ENCODE measurements at regions not wholly inside any gene's neighbourhood (a gene's known extent, or its start where the extent isn't known, plus 50 kb on each side); places are given as distances from the start of the nearest gene placed in this dataset.
"Not testable (repeated sequence)": the region's sequence is repeated elsewhere in the genome, so short reads cannot be mapped to it uniquely, and the experiment has no call there.

GRCh38 chr3:156040041-156040440 lies 80.3 kb upstream of the KCNAB1 start:
- Histone ChIP-seq H3K9me3 (ENCODE audit: low read length) (no peaks in the 10 kb centered on the region), H3K27me3 (ENCODE audit: insufficient read depth, low read length, poor library complexity, severe bottlenecking) (no peaks in the 10 kb centered on the region), H3K27ac (ENCODE audit: low read depth, low read length) (no peak overlapping the region), H3K36me3 (ENCODE audit: insufficient read depth, low read length) (no peaks in the 10 kb centered on the region), H3K4me1 (ENCODE audit: insufficient read depth, low read length) (no peaks in the 10 kb centered on the region), H3K4me3 (ENCODE audit: low read length) (no peak overlapping the region)
- peaks cover 0 to 2% (median 0%) of the 10 kb centered on the region in 3 donors for H3K4me1 Mint-ChIP-seq
- H3K36me3 Mint-ChIP-seq = no peaks in the 10 kb centered on the region
- CTCF ChIA-PET = no interaction called here
- no peaks in the 10 kb centered on the region for H3K9me3 Mint-ChIP-seq
- POLR2A ChIA-PET = no interaction called here
- H3K4me3 Mint-ChIP-seq = no peak overlapping the region
- no peak overlapping the region for H3K27ac Mint-ChIP-seq
- no peak for DNase-seq
- peaks cover 15 to 16% of the 10 kb centered on the region in 2 donors for H3K27me3 Mint-ChIP-seq

DNA sequence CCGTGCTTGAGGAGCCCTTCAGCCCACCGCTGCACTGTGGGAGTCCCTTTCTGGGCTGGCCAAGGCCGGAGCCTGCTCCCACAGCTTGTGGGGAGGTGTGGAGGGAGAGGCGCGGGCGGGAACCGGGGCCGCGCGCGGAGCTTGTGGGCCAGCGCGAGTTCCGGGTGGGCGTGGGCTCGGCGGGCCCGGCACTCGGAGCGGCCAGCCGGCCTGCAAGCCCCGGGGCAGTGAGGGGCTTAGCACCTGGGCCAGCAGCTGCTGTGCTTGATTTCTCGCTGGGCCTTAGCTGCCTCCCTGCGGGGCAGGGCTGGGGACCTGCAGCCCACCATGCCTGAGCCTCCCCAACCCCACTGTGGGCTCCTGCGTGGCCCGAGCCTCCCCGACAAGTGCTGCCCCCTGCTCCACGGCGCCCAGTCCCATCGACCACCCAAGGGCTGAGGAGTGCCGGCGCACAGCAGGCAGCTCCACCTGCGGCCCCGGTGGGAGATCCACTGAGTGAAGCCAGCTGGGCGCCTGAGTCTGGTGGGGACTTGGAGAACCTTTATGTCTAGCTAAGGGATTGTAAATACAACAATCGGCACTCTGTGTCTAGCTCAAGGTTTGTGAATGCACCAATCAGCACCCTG lies 79.0 kb upstream of the KCNAB1 start:
- H3K4me1 Mint-ChIP-seq; H3K4me1 ChIP-seq (ENCODE audit: insufficient read depth, low read length); CTCF ChIA-PET; H3K4me3 Mint-ChIP-seq; DNase-seq; H3K27ac ChIP-seq (ENCODE audit: low read depth, low read length); H3K36me3 Mint-ChIP-seq; H3K27ac Mint-ChIP-seq; H3K27me3 ChIP-seq (ENCODE audit: insufficient read depth, low read length, poor library complexity, severe bottlenecking); POLR2A ChIA-PET; H3K36me3 ChIP-seq (ENCODE audit: insufficient read depth, low read length); H3K9me3 Mint-ChIP-seq; H3K9me3 ChIP-seq (ENCODE audit: low read length); H3K4me3 ChIP-seq (ENCODE audit: low read length): not testable (repeated sequence)
- peaks cover 16% of the 10 kb centered on the region in 2 donors for H3K27me3 Mint-ChIP-seq

- CTCF ChIA-PET; H3K36me3 Mint-ChIP-seq; DNase-seq; H3K4me3 ChIP-seq (ENCODE audit: low read length); POLR2A ChIA-PET; H3K4me3 Mint-ChIP-seq; H3K4me1 ChIP-seq (ENCODE audit: insufficient read depth, low read length); H3K36me3 ChIP-seq (ENCODE audit: insufficient read depth, low read length); H3K27ac Mint-ChIP-seq; H3K9me3 ChIP-seq (ENCODE audit: low read length); H3K4me1 Mint-ChIP-seq; H3K27ac ChIP-seq (ENCODE audit: low read depth, low read length); H3K27me3 ChIP-seq (ENCODE audit: insufficient read depth, low read length, poor library complexity, severe bottlenecking); H3K9me3 Mint-ChIP-seq: not testable (repeated sequence)
- H3K27me3 Mint-ChIP-seq = peaks cover 12 to 15% of the 10 kb centered on the region in 2 donors
Measured at GRCh38 chr3:156041856-156042255, 78.5 kb upstream of the KCNAB1 start.

DNA sequence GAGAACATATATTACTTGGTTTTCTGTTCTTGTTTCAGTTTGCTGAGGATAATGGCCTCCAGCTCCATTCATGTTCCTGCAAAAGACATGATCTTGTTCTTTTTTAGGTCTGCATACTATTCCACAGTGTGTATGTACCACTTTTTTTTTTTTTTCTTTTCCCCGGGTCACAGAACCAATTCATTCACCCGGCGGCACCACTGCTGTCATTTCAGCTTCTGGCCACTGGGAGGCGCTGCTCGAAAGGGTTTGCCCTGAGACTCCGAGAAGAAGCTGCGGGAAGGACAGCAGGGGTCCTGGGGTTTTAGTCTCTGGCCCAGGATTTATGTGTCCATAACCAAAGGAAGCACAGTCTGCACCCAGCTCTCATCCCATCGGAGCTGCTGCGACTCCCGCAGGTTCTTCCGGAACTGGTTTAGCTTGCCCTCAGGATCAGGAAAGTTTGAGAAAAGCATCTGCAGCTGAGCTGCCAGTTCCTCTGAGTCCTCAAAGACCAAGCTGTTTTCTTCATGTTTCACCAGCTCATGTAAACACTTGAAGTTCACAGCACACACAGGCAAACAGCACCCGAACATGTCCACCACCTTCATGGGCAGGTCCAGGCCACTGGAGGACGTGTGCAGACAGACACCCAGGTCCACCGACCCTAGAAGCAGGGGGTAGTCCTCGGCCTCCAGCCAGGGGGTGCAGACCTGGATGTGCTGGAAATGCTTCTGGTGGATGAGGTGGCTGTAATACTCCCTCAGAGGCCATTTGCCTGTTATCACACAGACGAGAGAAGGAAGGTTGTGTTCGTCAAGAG lies 76.3 kb upstream of the KCNAB1 start:
- peak; percentile 13 to 61 (median 23) for DNase-seq
- H3K27me3 ChIP-seq (ENCODE audit: insufficient read depth, low read length, poor library complexity, severe bottlenecking); H3K4me3 ChIP-seq (ENCODE audit: low read length); H3K27ac ChIP-seq (ENCODE audit: low read depth, low read length); H3K9me3 ChIP-seq (ENCODE audit: low read length); H3K4me3 Mint-ChIP-seq; H3K4me1 Mint-ChIP-seq; H3K36me3 Mint-ChIP-seq; H3K36me3 ChIP-seq (ENCODE audit: insufficient read depth, low read length); H3K4me1 ChIP-seq (ENCODE audit: insufficient read depth, low read length); H3K9me3 Mint-ChIP-seq: not testable (repeated sequence)
- ChIA-PET POLR2A (interaction anchor here (0.7 kb wide), 1 partner anchor 1086 kb away, joined by 3 read pairs; no protein-coding TSS in a partner anchor), CTCF (interaction anchor here (1.4 kb wide), 2 partner anchors 10 to 238 kb away, joined by 3 to 5 read pairs; partner anchors contain the start of gene C3orf33)
- H3K27ac Mint-ChIP-seq = peak overlapping the region in 1 of 8 donors; percentile 56
- H3K27me3 Mint-ChIP-seq = peaks cover 12 to 16% of the 10 kb centered on the region in 2 donors

DNA sequence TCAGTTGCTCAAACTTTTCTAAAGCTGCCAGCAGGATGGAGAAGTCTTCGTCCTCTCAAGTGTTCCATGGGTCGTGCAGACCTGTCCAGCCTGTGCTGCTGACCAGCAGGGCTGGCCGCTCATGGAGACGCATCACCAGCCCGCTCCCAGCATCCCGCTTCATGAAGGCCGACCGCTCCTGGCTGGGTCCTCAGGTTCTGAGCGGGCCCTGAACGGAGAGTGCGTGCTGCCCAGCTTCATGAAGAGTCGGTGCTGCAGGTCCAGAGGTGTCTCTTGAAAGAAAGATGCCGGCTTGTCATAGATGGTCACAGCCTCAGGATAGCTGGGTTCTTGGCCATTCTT lies 75.8 kb upstream of the KCNAB1 start:
- H3K4me1 ChIP-seq (ENCODE audit: insufficient read depth, low read length) = no peaks in the 10 kb centered on the region
- H3K36me3 ChIP-seq (ENCODE audit: insufficient read depth, low read length) = no peaks in the 10 kb centered on the region
- H3K27me3 Mint-ChIP-seq = peaks cover 12 to 19% of the 10 kb centered on the region in 2 donors
- no peaks in the 10 kb centered on the region for H3K4me1 Mint-ChIP-seq
- no peaks in the 10 kb centered on the region for H3K9me3 ChIP-seq (ENCODE audit: low read length)
- no peak overlapping the region for H3K4me3 ChIP-seq (ENCODE audit: low read length)
- DNase-seq = no peak
- no peak overlapping the region for H3K27ac ChIP-seq (ENCODE audit: low read depth, low read length)
- no peaks in the 10 kb centered on the region for H3K27me3 ChIP-seq (ENCODE audit: insufficient read depth, low read length, poor library complexity, severe bottlenecking)
- CTCF ChIA-PET = interaction anchor here (1.4 kb wide), 1 partner anchor 9 kb away, joined by 3 read pairs; no protein-coding TSS in a partner anchor
- no peak overlapping the region for H3K27ac Mint-ChIP-seq
- POLR2A ChIA-PET = no interaction called here
- H3K36me3 Mint-ChIP-seq = no peaks in the 10 kb centered on the region
- H3K4me3 Mint-ChIP-seq = no peak overlapping the region
- H3K9me3 Mint-ChIP-seq = no peaks in the 10 kb centered on the region

- POLR2A ChIA-PET; H3K27me3 ChIP-seq (ENCODE audit: insufficient read depth, low read length, poor library complexity, severe bottlenecking); H3K27ac ChIP-seq (ENCODE audit: low read depth, low read length); H3K4me1 Mint-ChIP-seq; H3K9me3 ChIP-seq (ENCODE audit: low read length); H3K36me3 Mint-ChIP-seq; H3K4me3 ChIP-seq (ENCODE audit: low read length); H3K27ac Mint-ChIP-seq; DNase-seq; H3K4me1 ChIP-seq (ENCODE audit: insufficient read depth, low read length); H3K4me3 Mint-ChIP-seq; CTCF ChIA-PET; H3K36me3 ChIP-seq (ENCODE audit: insufficient read depth, low read length); H3K9me3 Mint-ChIP-seq: not testable (repeated sequence)
- peaks cover 13 to 41% of the 10 kb centered on the region in 2 donors for H3K27me3 Mint-ChIP-seq
Measured at GRCh38 chr3:156048483-156048882, 71.9 kb upstream of the KCNAB1 start.

GRCh38 chr3:156050918-156051317 lies 69.5 kb upstream of the KCNAB1 start:
- H3K9me3 ChIP-seq (ENCODE audit: low read length) = no peaks in the 10 kb centered on the region
- Mint-ChIP-seq H3K27ac (no peak overlapping the region), H3K4me3 (no peak overlapping the region), H3K9me3 (no peaks in the 10 kb centered on the region), H3K4me1 (no peaks in the 10 kb centered on the region), H3K36me3 (no peaks in the 10 kb centered on the region), H3K27me3 (peaks cover 15 to 48% of the 10 kb centered on the region in 2 donors)
- H3K36me3 ChIP-seq (ENCODE audit: insufficient read depth, low read length) = no peaks in the 10 kb centered on the region
- no peak overlapping the region for H3K4me3 ChIP-seq (ENCODE audit: low read length)
- ChIA-PET POLR2A (no interaction called here), CTCF (no interaction called here)
- H3K27ac ChIP-seq (ENCODE audit: low read depth, low read length) = no peak overlapping the region
- DNase-seq = no peak
- H3K27me3 ChIP-seq (ENCODE audit: insufficient read depth, low read length, poor library complexity, severe bottlenecking) = no peaks in the 10 kb centered on the region
- no peaks in the 10 kb centered on the region for H3K4me1 ChIP-seq (ENCODE audit: insufficient read depth, low read length)

DNA sequence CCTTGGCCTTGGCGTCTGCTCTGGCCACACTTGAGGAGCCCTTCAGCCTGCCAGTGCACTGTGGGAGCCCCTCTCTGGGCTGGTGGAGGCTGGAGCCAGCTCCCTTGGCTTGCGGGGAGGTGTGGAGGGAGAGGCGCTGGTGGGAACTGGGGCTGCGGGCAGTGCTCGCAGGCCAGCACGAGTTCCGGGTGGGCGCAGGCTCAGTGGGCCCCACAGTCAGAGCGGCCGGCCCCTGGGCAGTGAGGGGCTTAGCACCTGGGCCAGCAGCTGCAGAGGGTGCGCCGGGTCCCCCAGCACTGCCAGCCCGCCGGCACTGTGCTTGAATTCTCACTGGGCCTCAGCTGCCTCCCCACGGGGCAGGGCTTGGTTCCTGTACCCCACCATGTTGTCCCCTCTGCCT lies 68.7 kb upstream of the KCNAB1 start:
- CTCF ChIA-PET = no interaction called here
- no peak overlapping the region for H3K27ac Mint-ChIP-seq

More for the DNA sequence above, 68.7 kb upstream of the KCNAB1 start:
- no peak overlapping the region for H3K4me3 ChIP-seq (ENCODE audit: low read length)
- no peaks in the 10 kb centered on the region for H3K9me3 Mint-ChIP-seq
- POLR2A ChIA-PET = no interaction called here
- no peaks in the 10 kb centered on the region for H3K27me3 ChIP-seq (ENCODE audit: insufficient read depth, low read length, poor library complexity, severe bottlenecking)
- no peak for DNase-seq
- no peak overlapping the region for H3K27ac ChIP-seq (ENCODE audit: low read depth, low read length)
- H3K4me1 ChIP-seq (ENCODE audit: insufficient read depth, low read length) = no peaks in the 10 kb centered on the region
- H3K27me3 Mint-ChIP-seq = peaks cover 15 to 53% of the 10 kb centered on the region in 2 donors
- no peaks in the 10 kb centered on the region for H3K36me3 Mint-ChIP-seq
- H3K9me3 ChIP-seq (ENCODE audit: low read length) = no peaks in the 10 kb centered on the region
- H3K4me1 Mint-ChIP-seq = no peaks in the 10 kb centered on the region
- no peaks in the 10 kb centered on the region for H3K36me3 ChIP-seq (ENCODE audit: insufficient read depth, low read length)
- no peak overlapping the region for H3K4me3 Mint-ChIP-seq

Measured in CD8-positive, alpha-beta memory T cell (primary cell).